Gastroesophageal sphincter (tissue), 3 donors: ENCODE measurements at regions not wholly inside any gene's neighbourhood (a gene's known extent, or its start where the extent isn't known, plus 50 kb on each side); places are given as distances from the start of the nearest gene placed in this dataset.

Source experiments
- EP300 ChIP-seq: sonication (generic); formaldehyde crosslinking; IDR thresholded peaks from one replicate; pipeline ENCODE4 v1.6.1; 2017; ENCODE audit warnings: antibody characterized with exemption, mild to moderate bottlenecking
- POLR2A ChIP-seq, 2 donors: fragments of 450-650 bp; IDR thresholded peaks; one replicate each; pipeline ENCODE4 v1.6.1; 2017; ENCODE audit warnings: antibody characterized with exemption in 2 of 2, mild to moderate bottlenecking in 2 of 2, moderate library complexity in 1 of 2
- TF ChIP-seq, protein P1 (sequence below), 4 experiments: fragments of 200-600 bp in 2 of 4; fragments of 450-650 bp in 2 of 4; sonication (generic) in 1 of 4; IDR thresholded peaks; one replicate each; pipeline ENCODE4 v1.5.1; 2017 to 2019; ENCODE audit warnings: antibody characterized with exemption in 4 of 4, mild to moderate bottlenecking in 2 of 4, moderate library complexity in 2 of 4

DNA sequence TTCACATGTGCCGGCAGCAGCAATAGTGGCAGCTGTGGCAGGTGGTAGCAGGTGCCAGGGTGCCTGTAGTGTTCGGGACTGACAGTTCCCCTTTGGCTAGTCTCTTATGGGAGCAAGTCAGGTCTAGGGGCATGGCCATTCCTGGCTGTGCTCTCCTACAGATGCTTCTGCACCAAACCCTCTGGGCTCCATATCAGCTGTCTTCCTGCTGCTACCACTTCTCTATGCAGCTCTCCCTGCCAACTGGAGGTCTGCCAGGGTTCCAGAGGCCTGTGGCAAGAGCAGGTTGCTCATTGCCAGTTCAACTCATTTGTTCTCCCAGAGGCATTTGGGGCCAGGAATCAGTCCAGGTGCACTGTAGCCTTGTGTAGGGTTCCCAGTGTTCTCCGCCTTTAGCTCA lies 473.7 kb downstream of the JRKL start:
- TF ChIP-seq, protein P1, sequence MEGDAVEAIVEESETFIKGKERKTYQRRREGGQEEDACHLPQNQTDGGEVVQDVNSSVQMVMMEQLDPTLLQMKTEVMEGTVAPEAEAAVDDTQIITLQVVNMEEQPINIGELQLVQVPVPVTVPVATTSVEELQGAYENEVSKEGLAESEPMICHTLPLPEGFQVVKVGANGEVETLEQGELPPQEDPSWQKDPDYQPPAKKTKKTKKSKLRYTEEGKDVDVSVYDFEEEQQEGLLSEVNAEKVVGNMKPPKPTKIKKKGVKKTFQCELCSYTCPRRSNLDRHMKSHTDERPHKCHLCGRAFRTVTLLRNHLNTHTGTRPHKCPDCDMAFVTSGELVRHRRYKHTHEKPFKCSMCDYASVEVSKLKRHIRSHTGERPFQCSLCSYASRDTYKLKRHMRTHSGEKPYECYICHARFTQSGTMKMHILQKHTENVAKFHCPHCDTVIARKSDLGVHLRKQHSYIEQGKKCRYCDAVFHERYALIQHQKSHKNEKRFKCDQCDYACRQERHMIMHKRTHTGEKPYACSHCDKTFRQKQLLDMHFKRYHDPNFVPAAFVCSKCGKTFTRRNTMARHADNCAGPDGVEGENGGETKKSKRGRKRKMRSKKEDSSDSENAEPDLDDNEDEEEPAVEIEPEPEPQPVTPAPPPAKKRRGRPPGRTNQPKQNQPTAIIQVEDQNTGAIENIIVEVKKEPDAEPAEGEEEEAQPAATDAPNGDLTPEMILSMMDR (IDR thresholded peaks at IDR 0.05) = no peak
- TF ChIP-seq POLR2A (IDR thresholded peaks at IDR 0.05) (no peak), EP300 (no peak)
